Neural crest cell (in vitro differentiated cells): ENCODE measurements at regions not wholly inside any gene's neighbourhood (a gene's known extent, or its start where the extent isn't known, plus 50 kb on each side); places are given as distances from the start of the nearest gene placed in this dataset.

ENCODE experiments used
- DNase-seq: peaks from one replicate; pipeline ENCODE4 v3.0.0; 2021; ENCODE audit warnings: low read depth, mixed read lengths, low spot score
- H3K27ac Mint-ChIP-seq: one replicate; pipeline ENCODE4 v1.8.0; 2021; ENCODE audit warnings: mild to moderate bottlenecking, mixed read lengths; ENCODE audit not compliant: unreplicated experiment
- H3K27me3 Mint-ChIP-seq: 2 replicates; pipeline ENCODE4 v1.8.0; 2021; ENCODE audit warnings: low read depth, mild to moderate bottlenecking, mixed read lengths
- H3K36me3 Mint-ChIP-seq: 2 replicates; pipeline ENCODE4 v1.8.0; 2021; ENCODE audit warnings: low read depth, mild to moderate bottlenecking, mixed read lengths
- H3K4me1 Mint-ChIP-seq: 2 replicates; pipeline ENCODE4 v1.8.0; 2021; ENCODE audit warnings: mixed read lengths
- H3K4me3 Mint-ChIP-seq: one replicate; pipeline ENCODE4 v1.8.0; 2021; ENCODE audit warnings: mild to moderate bottlenecking, mixed read lengths
- H3K9me3 Mint-ChIP-seq: 2 replicates; pipeline ENCODE4 v1.8.0; 2021; ENCODE audit warnings: mixed read lengths
- CTCF ChIP-seq: fragments of 200-600 bp; sonication (generic); conservative IDR thresholded peaks from 2 replicates; pipeline ENCODE4 v1.5.0; 2021; ENCODE audit warnings: antibody characterized with exemption, mild to moderate bottlenecking

GRCh38 chr4:110953191-110953590 is 330.3 kb upstream of the PITX2 start:
- no peaks in the 10 kb centered on the region for H3K4me1 Mint-ChIP-seq
- no peaks in the 10 kb centered on the region for H3K36me3 Mint-ChIP-seq
- no peak overlapping the region for H3K4me3 Mint-ChIP-seq
- no peak for TF ChIP-seq CTCF
- no peak for DNase-seq
- no peaks in the 10 kb centered on the region for H3K9me3 Mint-ChIP-seq
- no peaks in the 10 kb centered on the region for H3K27me3 Mint-ChIP-seq
- no peak overlapping the region for H3K27ac Mint-ChIP-seq

GRCh38 chr4:110953898-110954297 is 331.0 kb upstream of the PITX2 start:
- DNase-seq, result no peak
- H3K36me3 Mint-ChIP-seq, result no peaks in the 10 kb centered on the region
- no peaks in the 10 kb centered on the region for H3K9me3 Mint-ChIP-seq
- no peaks in the 10 kb centered on the region for H3K4me1 Mint-ChIP-seq
- H3K27ac Mint-ChIP-seq, result no peak overlapping the region
- H3K4me3 Mint-ChIP-seq, result no peak overlapping the region
- no peaks in the 10 kb centered on the region for H3K27me3 Mint-ChIP-seq
- TF ChIP-seq CTCF, result no peak

- no peak for TF ChIP-seq CTCF
- no peaks in the 10 kb centered on the region for H3K9me3 Mint-ChIP-seq
- no peak overlapping the region for H3K4me3 Mint-ChIP-seq
- H3K36me3 Mint-ChIP-seq, result no peaks in the 10 kb centered on the region
- no peak for DNase-seq
- no peaks in the 10 kb centered on the region for H3K4me1 Mint-ChIP-seq
- peaks cover 6% of the 10 kb centered on the region for H3K27me3 Mint-ChIP-seq
- H3K27ac Mint-ChIP-seq, result no peak overlapping the region
Observed at GRCh38 chr4:110955748-110956147, 332.9 kb upstream of the PITX2 start.

- Mint-ChIP-seq H3K27me3 (peaks cover 31% of the 10 kb centered on the region), H3K36me3 (no peaks in the 10 kb centered on the region), H3K9me3 (no peaks in the 10 kb centered on the region), H3K4me3 (no peak overlapping the region), H3K4me1 (no peaks in the 10 kb centered on the region), H3K27ac (no peak overlapping the region)
- peak; percentile 64 for TF ChIP-seq CTCF
- DNase-seq, result no peak
Observed at GRCh38 chr4:110959041-110959643, 336.3 kb upstream of the PITX2 start.

GRCh38 chr4:110961066-110961465 is 338.2 kb upstream of the PITX2 start:
- H3K4me1 Mint-ChIP-seq, result no peaks in the 10 kb centered on the region
- H3K27me3 Mint-ChIP-seq, result peaks cover 43% of the 10 kb centered on the region
- no peaks in the 10 kb centered on the region for H3K9me3 Mint-ChIP-seq
- DNase-seq, result no peak
- TF ChIP-seq CTCF, result no peak
- no peak overlapping the region for H3K4me3 Mint-ChIP-seq
- H3K36me3 Mint-ChIP-seq, result no peaks in the 10 kb centered on the region
- H3K27ac Mint-ChIP-seq, result no peak overlapping the region
